Liver (tissue), 8 donors: ENCODE measurements at regions not wholly inside any gene's neighbourhood (a gene's known extent, or its start where the extent isn't known, plus 50 kb on each side); places are given as distances from the start of the nearest gene placed in this dataset.

ENCODE experiments used
- DNase-seq: peaks from one replicate; pipeline ENCODE4 v3.0.0-alpha.2; 2017; ENCODE audit warnings: low spot score
- H3K27ac ChIP-seq, 2 donors: one replicate each; pipeline ENCODE4 v1.7.0; 2013; ENCODE audit warnings: inconsistent platforms in 2 of 2, low read length in 2 of 2, control low read depth in 1 of 2, low read depth in 1 of 2, mild to moderate bottlenecking in 1 of 2
- H3K27me3 ChIP-seq, 4 donors: one replicate each; pipeline versions ENCODE4 v1.6.1 to v1.7.0; 2013; ENCODE audit warnings: low read length in 3 of 4, inconsistent platforms in 1 of 4, mild to moderate bottlenecking in 1 of 4, moderate library complexity in 1 of 4; ENCODE audit not compliant: control insufficient read depth in 4 of 4, insufficient read depth in 4 of 4
- H3K36me3 ChIP-seq, 4 donors: one replicate each; pipeline versions ENCODE4 v1.6.1 to v1.7.0; 2013; ENCODE audit warnings: low read length in 3 of 4, mild to moderate bottlenecking in 3 of 4, low read depth in 1 of 4, moderate library complexity in 1 of 4; ENCODE audit not compliant: control insufficient read depth in 4 of 4, insufficient read depth in 3 of 4
- H3K4me1 ChIP-seq, 4 donors: one replicate each; pipeline versions ENCODE4 v1.6.1 to v1.7.0; 2013; ENCODE audit warnings: low read length in 3 of 4, mild to moderate bottlenecking in 3 of 4, moderate library complexity in 1 of 4; ENCODE audit not compliant: control insufficient read depth in 4 of 4, insufficient read depth in 4 of 4
- H3K4me3 ChIP-seq, 3 donors: one replicate each; pipeline versions ENCODE4 v1.6.1 to v1.7.0; 2013; ENCODE audit warnings: low read length in 3 of 3, control low read depth in 1 of 3, low read depth in 1 of 3, mild to moderate bottlenecking in 1 of 3
- H3K9ac ChIP-seq, 2 donors: one replicate each; pipeline ENCODE4 v1.7.0; 2013; ENCODE audit warnings: low read length in 2 of 2, mild to moderate bottlenecking in 2 of 2, moderate library complexity in 2 of 2, control low read depth in 1 of 2, low read depth in 1 of 2
- H3K9me3 ChIP-seq, 4 donors: one replicate each; pipeline versions ENCODE4 v1.6.1 to v1.7.0; 2013; ENCODE audit warnings: low read length in 3 of 4; ENCODE audit not compliant: control insufficient read depth in 4 of 4
- EGR1 ChIP-seq, 2 donors: IDR thresholded peaks; 2 replicates each; pipeline ENCODE4 v1.6.1; 2016 to 2018; ENCODE audit warnings: antibody characterized with exemption in 2 of 2, low read depth in 2 of 2
- FOXA1 ChIP-seq: IDR thresholded peaks from 2 replicates; pipeline ENCODE4 v1.6.1; 2016; ENCODE audit warnings: antibody characterized with exemption
- FOXA2 ChIP-seq: IDR thresholded peaks from 2 replicates; pipeline ENCODE4 v1.6.1; 2016; ENCODE audit warnings: antibody characterized with exemption
- HNF4A ChIP-seq, 2 donors: conservative IDR thresholded peaks; 2 replicates each; pipeline ENCODE4 v1.6.1; 2016; ENCODE audit warnings: antibody characterized with exemption in 2 of 2, mild to moderate bottlenecking in 2 of 2
- HNF4G ChIP-seq: IDR thresholded peaks from 2 replicates; pipeline ENCODE4 v1.6.1; 2016; ENCODE audit warnings: antibody characterized with exemption
- JUND ChIP-seq, 2 donors: IDR thresholded peaks; 2 replicates each; pipeline ENCODE4 v1.6.1; 2016; ENCODE audit warnings: antibody characterized with exemption in 2 of 2
- NR2F2 ChIP-seq: IDR thresholded peaks from 2 replicates; pipeline ENCODE4 v1.6.1; 2016; ENCODE audit warnings: antibody characterized with exemption
- RXRA ChIP-seq, 2 donors: IDR thresholded peaks; 2 replicates each; pipeline ENCODE4 v1.6.1; 2017 to 2018; ENCODE audit warnings: antibody characterized with exemption in 2 of 2, mild to moderate bottlenecking in 1 of 2
- TAF1 ChIP-seq: conservative IDR thresholded peaks from 2 replicates; pipeline ENCODE4 v1.6.1; 2016; ENCODE audit warnings: antibody characterized with exemption, mild to moderate bottlenecking
- YY1 ChIP-seq: IDR thresholded peaks from 2 replicates; pipeline ENCODE4 v1.6.1; 2016; ENCODE audit warnings: antibody characterized with exemption, mild to moderate bottlenecking
- WGBS: extraction: QIAGEN DNeasy Blood & Tissue Kit; methylation state at CpG from one replicate; pipeline ENCODE4 v1.1.7; 2013; 5-methylcytosine and 5-hydroxymethylcytosine counted together
- TF ChIP-seq, protein P1 (sequence below): IDR thresholded peaks from 2 replicates; pipeline ENCODE4 v1.6.1; 2016; ENCODE audit warnings: antibody characterized with exemption
- TF ChIP-seq, protein P2 (sequence below): IDR thresholded peaks from 2 replicates; pipeline ENCODE4 v1.6.1; 2016; ENCODE audit warnings: antibody characterized with exemption
- TF ChIP-seq, protein P3 (sequence below): fragments of 150-350 bp; IDR thresholded peaks from 2 replicates; pipeline ENCODE4 v1.5.1; 2017; ENCODE audit warnings: improper control_type of control experiment, low read depth, low read length; ENCODE audit not compliant: missing input control
- TF ChIP-seq, protein P4 (sequence below): IDR thresholded peaks from 2 replicates; pipeline ENCODE4 v1.6.1; 2016; ENCODE audit warnings: antibody characterized with exemption, mild to moderate bottlenecking
- TF ChIP-seq, protein P5 (sequence below): IDR thresholded peaks from 2 replicates; pipeline ENCODE4 v1.6.1; 2016; ENCODE audit warnings: antibody characterized with exemption
- donor health status: healthy.
- donor health status: healthy.
- donor health status: healthy.
- donor health status: healthy.
- donor health status: healthy.

DNA sequence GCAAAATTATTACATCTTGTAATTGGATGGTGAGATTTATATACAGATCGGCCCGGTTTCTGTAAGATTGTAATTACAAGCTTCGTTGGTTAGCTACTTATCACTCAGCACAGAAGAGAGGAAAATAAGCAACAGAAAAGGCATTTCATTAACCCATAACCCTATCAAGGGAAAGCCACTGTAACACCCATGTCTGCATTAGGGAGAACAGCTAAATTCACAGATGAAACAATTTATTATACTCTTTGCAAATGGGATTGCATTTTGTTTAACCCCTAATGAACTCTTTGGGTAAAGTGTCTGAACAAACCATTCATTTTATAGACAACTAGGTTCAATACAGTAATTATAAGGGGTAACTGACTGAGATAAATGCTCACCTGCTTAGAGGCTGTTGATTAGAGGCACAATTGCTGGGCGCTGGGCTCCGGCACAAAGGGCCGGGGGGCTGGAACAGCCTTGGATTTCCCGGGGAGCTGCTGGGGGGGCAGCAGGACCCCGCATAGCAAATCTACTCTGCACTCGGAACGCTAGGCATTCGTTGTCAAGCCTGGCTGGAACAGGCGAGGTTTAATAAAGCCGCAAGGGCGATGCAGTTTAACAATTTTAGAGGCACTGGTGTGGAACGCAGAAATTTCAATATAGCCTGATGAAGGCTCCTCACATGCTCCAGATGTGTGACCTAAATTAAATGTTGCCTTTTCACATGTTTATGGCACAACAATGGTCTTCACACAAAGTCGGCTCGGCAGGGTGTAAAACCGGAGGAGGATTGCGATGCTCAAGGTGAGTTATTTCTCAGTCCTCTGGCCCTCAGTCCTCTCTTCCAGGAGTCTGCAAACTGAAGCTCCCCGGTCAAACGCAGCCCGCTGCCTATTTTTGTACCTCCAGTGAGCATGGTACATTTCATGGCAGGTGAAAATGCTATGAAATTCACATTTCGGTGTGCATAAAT, 134.0 kb upstream of the IRX6 start:
- no peak for DNase-seq
- peaks cover 0 to 10% (median 0%) of the 10 kb centered on the region in 4 donors for H3K9me3 ChIP-seq
- H3K4me3 ChIP-seq, result no peak overlapping the region
- no peak overlapping the region for H3K27ac ChIP-seq
- no peaks in the 10 kb centered on the region for H3K36me3 ChIP-seq
- H3K4me1 ChIP-seq, result no peaks in the 10 kb centered on the region
- TF ChIP-seq FOXA2, result no peak
- no peak for TF ChIP-seq EGR1 (IDR thresholded peaks at IDR 0.05; ENCODE audit: low read depth in 2 of 2)
- TF ChIP-seq, protein P1, sequence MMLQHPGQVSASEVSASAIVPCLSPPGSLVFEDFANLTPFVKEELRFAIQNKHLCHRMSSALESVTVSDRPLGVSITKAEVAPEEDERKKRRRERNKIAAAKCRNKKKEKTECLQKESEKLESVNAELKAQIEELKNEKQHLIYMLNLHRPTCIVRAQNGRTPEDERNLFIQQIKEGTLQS, result no peak
- no peak for TF ChIP-seq YY1
- no peak for TF ChIP-seq JUND (IDR thresholded peaks at IDR 0.05)
- TF ChIP-seq, protein P2, sequence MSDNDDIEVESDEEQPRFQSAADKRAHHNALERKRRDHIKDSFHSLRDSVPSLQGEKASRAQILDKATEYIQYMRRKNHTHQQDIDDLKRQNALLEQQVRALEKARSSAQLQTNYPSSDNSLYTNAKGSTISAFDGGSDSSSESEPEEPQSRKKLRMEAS, result no peak
- TF ChIP-seq, protein P3, sequence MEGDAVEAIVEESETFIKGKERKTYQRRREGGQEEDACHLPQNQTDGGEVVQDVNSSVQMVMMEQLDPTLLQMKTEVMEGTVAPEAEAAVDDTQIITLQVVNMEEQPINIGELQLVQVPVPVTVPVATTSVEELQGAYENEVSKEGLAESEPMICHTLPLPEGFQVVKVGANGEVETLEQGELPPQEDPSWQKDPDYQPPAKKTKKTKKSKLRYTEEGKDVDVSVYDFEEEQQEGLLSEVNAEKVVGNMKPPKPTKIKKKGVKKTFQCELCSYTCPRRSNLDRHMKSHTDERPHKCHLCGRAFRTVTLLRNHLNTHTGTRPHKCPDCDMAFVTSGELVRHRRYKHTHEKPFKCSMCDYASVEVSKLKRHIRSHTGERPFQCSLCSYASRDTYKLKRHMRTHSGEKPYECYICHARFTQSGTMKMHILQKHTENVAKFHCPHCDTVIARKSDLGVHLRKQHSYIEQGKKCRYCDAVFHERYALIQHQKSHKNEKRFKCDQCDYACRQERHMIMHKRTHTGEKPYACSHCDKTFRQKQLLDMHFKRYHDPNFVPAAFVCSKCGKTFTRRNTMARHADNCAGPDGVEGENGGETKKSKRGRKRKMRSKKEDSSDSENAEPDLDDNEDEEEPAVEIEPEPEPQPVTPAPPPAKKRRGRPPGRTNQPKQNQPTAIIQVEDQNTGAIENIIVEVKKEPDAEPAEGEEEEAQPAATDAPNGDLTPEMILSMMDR, result no peak
- TF ChIP-seq RXRA (IDR thresholded peaks at IDR 0.05), result no peak
- TF ChIP-seq, protein P4, sequence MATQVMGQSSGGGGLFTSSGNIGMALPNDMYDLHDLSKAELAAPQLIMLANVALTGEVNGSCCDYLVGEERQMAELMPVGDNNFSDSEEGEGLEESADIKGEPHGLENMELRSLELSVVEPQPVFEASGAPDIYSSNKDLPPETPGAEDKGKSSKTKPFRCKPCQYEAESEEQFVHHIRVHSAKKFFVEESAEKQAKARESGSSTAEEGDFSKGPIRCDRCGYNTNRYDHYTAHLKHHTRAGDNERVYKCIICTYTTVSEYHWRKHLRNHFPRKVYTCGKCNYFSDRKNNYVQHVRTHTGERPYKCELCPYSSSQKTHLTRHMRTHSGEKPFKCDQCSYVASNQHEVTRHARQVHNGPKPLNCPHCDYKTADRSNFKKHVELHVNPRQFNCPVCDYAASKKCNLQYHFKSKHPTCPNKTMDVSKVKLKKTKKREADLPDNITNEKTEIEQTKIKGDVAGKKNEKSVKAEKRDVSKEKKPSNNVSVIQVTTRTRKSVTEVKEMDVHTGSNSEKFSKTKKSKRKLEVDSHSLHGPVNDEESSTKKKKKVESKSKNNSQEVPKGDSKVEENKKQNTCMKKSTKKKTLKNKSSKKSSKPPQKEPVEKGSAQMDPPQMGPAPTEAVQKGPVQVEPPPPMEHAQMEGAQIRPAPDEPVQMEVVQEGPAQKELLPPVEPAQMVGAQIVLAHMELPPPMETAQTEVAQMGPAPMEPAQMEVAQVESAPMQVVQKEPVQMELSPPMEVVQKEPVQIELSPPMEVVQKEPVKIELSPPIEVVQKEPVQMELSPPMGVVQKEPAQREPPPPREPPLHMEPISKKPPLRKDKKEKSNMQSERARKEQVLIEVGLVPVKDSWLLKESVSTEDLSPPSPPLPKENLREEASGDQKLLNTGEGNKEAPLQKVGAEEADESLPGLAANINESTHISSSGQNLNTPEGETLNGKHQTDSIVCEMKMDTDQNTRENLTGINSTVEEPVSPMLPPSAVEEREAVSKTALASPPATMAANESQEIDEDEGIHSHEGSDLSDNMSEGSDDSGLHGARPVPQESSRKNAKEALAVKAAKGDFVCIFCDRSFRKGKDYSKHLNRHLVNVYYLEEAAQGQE, result no peak
- TF ChIP-seq HNF4A (conservative IDR thresholded peaks at IDR 0.05), result no peak
- TF ChIP-seq NR2F2, result no peak
- TF ChIP-seq, protein P5, sequence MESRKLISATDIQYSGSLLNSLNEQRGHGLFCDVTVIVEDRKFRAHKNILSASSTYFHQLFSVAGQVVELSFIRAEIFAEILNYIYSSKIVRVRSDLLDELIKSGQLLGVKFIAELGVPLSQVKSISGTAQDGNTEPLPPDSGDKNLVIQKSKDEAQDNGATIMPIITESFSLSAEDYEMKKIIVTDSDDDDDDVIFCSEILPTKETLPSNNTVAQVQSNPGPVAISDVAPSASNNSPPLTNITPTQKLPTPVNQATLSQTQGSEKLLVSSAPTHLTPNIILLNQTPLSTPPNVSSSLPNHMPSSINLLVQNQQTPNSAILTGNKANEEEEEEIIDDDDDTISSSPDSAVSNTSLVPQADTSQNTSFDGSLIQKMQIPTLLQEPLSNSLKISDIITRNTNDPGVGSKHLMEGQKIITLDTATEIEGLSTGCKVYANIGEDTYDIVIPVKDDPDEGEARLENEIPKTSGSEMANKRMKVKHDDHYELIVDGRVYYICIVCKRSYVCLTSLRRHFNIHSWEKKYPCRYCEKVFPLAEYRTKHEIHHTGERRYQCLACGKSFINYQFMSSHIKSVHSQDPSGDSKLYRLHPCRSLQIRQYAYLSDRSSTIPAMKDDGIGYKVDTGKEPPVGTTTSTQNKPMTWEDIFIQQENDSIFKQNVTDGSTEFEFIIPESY, result no peak
- peaks cover 0 to 5% (median 0%) of the 10 kb centered on the region in 4 donors for H3K27me3 ChIP-seq
- WGBS, result 56% methylated on average over 23 of the region's 23 CpGs
- H3K9ac ChIP-seq, result no peak overlapping the region

DNA sequence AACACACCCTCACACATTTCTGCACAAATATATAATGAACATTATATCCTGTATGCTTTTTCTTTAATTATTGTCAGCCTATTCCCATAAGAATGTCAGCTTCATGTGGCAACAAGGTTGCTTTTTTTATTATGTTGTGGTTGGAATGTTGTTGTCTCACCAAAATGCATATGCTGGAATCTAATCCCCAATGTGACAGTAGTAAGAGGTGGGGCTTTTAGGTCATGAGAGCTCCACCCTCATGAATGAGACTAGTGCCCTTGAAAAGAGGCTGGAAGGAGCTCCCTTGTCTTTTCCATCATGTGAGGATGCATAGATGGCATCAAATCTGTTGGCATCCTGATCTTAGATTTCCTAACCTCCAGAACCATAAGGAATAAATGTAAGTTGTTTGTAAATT, 131.3 kb upstream of the IRX6 start:
- Histone ChIP-seq H3K27ac (no peak overlapping the region), H3K27me3 (no peaks in the 10 kb centered on the region), H3K4me1 (no peaks in the 10 kb centered on the region), H3K4me3 (no peak overlapping the region), H3K9me3 (peaks cover 0 to 10% (median 0%) of the 10 kb centered on the region in 4 donors), H3K9ac (no peak overlapping the region), H3K36me3 (no peaks in the 10 kb centered on the region)
- DNase-seq, result no peak
- TF ChIP-seq, protein P5, result no peak
- TF ChIP-seq HNF4A (conservative IDR thresholded peaks at IDR 0.05) (no peak), TAF1 (no peak), RXRA (IDR thresholded peaks at IDR 0.05) (no peak), HNF4G (no peak), FOXA1 (no peak)
- TF ChIP-seq, protein P3, result no peak
- TF ChIP-seq, protein P1, result no peak
